ENCODE measurements at regions not wholly inside any gene's neighbourhood (a gene's known extent, or its start where the extent isn't known, plus 50 kb on each side); places are given as distances from the start of the nearest gene placed in this dataset.

GRCh38 chr9:99743006-99743405, 78.7 kb upstream of the NR4A3 start:
- TF ChIP-seq POLR2AphosphoS5 (IDR thresholded peaks at IDR 0.05; ENCODE audit: low read depth, low read length) = no peak
- TF ChIP-seq POLR2A (IDR thresholded peaks at IDR 0.05; ENCODE audit: low read depth, low read length) = no peak
- no peak for TF ChIP-seq TAF1 (IDR thresholded peaks at IDR 0.05; ENCODE audit: borderline replicate concordance, low read depth, low read length)
